GM18517 (cell line): ENCODE measurements at regions not wholly inside any gene's neighbourhood (a gene's known extent, or its start where the extent isn't known, plus 50 kb on each side); places are given as distances from the start of the nearest gene placed in this dataset.
A peak's percentile ranks its signal among the peaks of the same experiment; 100 is the strongest.

Experiments
- ATAC-seq: cut with Tn5 transposase; IDR thresholded peaks from one replicate; pipeline ENCODE4 v1.9.1; 2021; ENCODE audit warnings: mild to moderate bottlenecking, moderate library complexity; ENCODE audit not compliant: unreplicated experiment

DNA sequence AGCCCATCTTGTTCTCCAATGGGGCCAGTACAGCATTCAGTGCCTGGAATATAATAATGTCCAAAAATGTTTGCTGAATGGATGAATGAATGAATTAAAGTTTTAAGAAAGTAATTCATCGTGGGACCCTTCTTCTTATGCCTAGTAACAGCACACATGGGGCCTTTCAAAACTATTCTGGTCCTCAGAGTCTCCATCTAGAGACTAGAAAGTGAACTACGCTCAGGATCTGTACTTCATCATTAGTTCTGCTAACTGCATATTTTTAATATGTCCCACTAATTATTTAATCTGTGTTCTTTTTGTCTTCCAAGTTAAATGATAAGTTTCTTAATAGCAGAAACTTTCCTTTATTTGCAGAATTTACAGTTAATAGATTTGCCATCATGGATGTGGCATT, 172.5 kb downstream of the SMAD2 start:
- no peak for ATAC-seq

DNA sequence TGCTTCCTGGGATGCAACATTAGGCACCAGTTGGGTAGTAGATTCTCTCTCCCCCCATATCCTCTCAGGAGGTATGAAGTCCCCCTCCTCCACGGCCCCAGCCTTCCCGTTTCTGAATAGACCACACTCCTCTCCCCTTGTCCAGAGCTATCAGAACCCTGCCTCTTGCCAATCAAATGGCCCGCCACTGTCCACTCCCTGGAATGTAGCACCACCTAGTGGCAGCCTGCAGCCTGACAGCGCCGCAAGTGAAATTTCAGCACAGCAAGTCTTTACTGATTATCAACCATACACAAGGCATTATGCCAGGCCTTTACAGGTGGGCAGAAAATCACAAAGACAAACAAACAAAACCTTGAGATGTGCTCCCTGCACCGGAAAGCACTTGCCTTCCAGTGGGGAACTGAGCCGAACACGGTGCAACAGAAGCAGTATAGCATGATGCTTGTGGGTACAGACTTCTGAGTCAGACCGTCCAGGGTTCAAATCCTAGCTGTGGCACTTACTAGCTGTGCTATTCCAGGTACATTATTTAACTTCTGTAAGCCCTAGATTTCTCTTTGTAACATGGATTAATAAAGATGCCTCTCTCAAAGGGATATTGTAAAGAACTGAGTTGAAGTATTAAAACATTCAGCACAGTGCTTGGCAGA, 174.0 kb downstream of the SMAD2 start:
- peak; percentile 51 for ATAC-seq

DNA sequence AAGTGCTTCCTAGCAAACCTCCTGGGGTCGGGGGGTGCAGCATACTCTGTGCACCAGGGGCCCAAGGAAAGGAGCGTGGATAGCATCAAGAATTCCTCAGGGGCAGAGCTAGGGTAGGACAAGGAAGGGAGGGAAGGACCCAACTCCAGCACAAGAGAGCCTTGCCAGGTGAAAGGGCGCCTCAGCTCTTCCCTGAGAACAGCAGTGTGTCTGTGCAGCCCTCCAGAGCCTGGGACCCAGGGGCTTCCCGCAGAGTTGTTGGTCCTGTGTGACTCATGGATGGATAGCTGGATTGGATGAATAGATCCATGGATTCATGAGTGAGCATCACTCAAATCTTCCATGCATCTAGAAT, 175.4 kb downstream of the SMAD2 start:
- ATAC-seq = no peak

DNA sequence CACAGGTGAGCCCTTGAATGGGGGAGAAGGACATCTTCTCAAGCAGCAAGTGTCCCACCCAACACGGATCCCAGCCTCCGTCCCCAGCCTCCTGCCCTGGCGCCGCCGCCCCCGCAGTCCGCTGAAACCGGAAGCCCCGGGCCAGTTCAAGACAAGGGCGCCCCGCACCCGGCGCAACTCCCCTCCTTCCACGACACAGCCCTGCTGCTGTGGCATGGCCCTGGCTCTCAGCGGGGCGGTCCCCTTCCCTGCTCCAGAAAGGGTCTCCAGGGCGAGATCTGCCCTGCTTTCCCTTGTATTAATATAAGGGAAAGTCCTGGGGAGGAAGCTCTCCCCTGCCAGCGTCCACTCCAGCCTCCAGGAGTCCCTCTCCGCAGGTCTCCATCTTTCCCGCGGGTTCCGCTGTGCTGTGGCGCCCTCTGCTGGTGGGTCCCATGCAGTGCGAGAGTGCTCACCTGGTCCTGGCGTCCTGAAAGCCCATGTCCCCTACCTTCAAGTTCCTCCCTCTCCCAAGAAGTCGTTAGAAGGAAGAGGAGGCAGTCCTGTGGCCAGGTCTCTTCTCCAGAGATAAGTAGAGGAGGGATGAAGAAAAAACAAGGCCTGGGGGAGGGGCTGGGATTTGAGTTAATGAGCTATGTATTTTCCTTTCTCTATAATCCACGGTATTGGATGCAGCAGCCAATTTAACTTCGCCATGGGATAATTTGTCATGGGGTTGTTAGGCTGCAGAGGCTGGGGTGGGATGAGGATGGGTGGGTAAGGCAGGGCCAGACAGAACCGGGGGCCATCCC, 176.0 kb downstream of the SMAD2 start:
- no peak for ATAC-seq

DNA sequence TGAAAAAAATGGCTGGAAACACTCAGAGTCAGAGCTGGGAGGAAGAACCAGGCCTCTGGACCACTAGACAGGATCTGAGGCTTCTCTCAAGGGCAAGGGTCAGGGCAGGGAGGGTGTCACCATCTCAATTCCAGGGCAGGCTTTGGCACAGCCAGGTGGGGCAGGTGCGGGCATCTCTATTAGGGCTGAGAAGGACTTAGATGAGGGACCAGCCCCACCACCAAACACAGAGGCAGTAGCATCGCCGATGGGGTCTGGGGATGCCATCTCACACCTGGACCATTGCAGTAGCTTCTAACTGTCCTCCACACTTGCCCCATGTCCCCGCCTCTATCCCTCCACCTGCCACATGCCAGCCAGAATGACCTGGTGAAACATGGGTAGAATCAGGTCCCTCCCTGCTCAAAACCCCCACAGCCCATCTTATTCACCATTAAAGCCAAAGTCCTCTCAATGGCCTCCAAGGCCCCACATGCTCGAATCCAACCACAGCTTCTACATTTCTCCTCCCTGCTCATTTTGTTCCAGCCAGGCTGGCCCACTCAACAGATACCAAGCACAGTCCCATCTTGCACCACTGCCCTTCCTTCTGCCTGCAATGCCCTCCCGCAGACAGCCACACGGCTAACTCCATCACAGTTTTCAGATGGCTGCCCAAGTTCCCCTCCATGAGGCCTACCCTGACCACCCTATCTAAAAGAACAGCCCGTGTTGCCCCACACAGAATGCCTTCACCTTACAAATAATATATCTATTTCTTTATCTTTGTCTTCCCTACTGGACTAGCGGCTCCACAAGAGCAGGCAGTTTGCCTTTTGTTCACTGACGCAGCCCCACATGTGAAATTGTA, 177.4 kb downstream of the SMAD2 start:
- ATAC-seq = no peak

DNA sequence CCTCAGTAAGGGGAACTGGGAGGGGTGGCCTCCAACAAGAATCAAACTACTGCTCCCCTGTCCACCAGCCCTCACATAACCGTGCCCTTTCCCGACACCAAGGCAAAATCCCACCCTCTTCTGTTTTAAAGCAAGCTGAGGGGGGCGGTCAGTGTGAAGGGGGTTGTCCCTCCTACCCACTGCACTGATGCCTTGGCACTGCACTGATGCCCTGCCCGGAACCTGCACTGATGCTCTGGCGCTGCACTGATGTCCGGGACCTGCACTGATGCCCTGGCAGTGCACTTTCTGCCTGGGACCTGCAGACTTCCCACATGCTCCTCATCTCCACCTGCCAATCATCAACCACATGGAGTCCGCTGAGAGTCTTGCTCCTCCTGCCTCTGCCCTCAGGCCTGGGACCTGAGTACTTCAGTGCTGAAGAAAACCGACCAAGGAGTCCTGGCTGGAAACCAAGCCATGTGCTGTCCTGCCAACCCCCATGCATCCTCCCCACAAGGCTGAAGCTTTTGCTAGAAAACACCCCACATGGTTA, 179.5 kb downstream of the SMAD2 start:
- ATAC-seq = no peak

DNA sequence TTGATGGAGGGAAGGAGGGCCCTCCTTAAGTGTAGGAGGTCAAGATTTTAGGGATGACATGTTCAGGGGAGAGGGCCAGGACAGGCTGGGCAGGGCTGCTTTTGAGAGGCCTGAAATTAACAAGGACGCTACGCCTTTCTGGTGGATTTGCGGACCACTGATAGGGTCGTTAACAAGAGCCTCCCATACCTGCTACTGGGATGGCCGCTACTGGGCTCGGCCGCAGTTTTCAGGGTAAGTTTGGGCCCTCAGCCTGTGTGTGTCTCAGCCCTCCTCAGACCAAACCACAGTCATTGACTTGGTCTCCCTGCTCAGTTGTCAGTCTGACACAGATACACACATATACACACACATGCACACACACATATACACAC, 180.9 kb downstream of the SMAD2 start:
- ATAC-seq = no peak

DNA sequence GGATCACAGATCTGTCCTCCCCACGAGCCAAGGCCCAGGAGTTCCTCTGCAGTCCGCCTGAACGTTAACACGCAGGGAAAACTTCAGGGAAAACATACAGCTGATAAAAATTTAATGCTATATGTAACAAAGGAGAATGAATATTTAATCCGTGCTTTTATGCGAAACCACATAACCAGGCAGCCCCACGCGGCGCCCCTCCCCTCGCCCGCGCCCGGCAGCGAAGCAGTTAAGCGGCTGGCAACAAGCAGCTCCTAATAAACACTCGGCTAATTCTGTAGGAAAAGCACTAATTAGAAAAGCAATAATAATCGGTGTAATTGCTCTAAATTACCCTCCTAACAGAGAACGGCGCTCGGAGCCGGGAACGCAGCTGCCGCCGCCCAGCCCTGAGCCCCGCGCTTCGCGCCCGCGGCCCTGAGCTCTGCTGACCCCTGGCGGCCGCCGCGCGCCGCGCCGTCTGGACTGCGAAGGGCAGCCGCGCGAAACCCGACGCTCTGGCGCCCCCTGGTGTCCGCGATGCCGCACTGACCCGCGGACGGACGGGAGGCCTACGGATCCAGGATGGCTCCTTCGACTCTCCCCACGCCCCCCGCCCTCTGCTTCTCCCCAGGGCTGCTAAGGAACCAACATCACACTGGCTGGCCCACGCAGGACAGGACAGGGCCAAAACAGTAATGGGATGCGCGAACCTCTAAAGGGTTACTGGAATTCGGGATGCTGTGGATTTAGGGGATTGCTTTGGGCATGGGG, 181.4 kb downstream of the SMAD2 start:
- ATAC-seq = peak; percentile 54

DNA sequence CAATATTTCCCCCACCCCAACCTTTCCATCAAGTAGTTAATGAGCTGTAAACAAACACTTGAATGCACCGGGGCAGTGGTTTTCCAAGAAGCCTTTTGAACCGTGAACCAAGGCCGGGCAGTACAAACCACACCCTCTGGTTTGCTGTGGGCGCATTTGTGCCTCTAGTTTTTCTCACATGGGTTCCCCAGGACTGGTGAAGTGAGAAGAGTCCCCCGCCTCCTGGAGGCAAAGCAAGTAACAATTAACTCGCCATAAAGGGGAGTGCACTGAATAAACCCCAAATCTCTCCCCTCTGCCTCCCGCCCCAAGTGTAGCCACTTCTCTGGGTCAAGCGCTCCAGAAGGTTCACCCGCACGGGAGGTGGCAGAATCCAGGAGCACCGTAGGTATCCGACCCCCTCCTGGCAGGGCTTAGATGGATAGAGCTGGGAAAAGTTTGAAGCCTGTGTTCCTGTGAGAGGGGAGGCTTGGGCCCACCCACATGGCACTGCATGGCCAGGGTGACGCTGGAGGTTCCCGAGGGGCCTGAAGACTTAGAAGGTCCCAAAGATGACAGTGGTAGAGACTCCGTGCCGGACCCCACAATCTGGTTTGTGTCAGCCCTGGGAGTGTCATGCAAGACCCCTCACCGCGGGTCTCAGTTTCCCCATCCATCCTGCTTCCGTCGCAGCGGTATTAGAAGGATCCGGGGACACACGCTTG, 182.2 kb downstream of the SMAD2 start:
- ATAC-seq = no peak

DNA sequence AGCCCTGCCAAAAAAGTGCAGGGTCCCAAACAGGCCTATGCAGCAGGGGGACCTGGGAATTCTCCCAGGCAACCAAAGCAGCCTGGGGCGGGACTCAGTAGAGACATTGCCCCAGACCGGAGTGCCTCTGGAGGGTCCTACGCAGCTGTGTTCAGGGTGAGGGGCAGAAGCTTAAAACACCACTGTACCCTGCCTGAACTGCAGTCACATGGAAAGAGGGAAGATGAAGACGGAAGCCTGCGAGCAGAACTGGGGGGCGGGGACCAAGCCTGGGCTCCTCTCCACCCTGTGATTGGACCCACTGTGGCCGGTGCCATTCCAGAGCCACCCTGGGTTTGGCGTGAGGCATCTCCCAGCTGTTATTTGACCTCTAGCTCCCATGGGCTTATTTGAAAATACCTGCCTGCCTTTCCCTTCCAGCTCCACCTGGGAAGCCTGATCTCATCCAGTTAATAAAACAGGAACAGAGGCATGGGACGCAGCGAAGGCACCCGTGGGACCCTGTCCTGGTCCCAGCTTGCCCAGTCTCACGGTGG, 183.1 kb downstream of the SMAD2 start:
- no peak for ATAC-seq

DNA sequence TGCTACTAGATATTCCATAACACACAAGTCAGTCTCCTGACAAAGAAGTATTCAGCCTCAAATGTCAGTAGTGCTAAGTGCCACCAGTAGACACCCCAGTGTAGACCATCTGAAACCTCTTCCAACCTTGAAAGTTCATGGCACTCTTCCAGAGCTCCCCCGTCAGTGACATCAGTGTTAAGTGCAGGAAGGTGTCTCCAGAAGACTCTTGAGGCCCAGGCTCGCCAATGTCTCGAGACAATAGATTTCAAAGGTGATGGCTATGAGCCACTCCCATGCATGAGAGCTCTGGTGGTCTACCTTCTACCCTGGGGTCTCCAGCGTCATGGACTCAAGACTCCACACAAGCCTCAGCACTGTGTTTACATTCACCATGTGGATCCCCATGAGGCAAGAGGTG, 183.8 kb downstream of the SMAD2 start:
- ATAC-seq = no peak

DNA sequence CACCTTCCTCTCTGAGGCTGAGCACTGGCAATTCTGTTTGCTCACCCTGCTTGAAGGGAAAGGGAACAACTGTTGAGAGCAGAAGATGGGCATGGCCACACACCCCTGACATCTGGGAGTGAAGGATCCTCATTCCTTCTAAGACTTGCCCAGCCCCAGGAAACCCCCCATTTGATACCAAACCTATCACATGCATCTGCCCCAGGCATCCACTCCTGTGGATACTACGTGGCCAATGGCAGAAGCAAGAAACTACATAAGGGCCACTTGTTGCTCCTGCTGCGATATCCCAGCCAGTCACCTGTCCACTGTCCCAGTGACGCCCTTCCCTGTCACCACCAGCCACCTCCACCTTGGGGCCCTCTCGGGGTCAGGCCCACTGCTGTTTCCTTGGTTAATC, 185.2 kb downstream of the SMAD2 start:
- no peak for ATAC-seq

DNA sequence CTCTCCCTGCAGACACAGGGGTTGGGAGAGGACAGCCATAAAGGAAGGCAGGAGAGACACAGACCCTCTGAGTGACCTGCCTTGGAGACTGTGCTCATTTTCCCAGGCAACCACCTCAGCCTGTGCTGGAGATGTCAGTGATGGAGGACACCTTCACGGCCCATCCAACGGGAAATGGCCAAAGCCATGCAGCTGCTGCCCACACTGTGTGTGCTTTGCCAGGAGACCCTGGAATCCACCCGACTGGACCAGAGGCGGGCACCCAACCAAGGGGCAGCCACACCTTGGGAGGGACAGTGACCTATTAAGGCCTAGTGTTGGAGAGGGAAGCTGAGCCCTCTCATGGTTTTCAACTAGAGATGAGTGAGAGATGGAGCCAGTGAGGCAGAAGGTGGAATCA, 192.5 kb downstream of the SMAD2 start:
- no peak for ATAC-seq

DNA sequence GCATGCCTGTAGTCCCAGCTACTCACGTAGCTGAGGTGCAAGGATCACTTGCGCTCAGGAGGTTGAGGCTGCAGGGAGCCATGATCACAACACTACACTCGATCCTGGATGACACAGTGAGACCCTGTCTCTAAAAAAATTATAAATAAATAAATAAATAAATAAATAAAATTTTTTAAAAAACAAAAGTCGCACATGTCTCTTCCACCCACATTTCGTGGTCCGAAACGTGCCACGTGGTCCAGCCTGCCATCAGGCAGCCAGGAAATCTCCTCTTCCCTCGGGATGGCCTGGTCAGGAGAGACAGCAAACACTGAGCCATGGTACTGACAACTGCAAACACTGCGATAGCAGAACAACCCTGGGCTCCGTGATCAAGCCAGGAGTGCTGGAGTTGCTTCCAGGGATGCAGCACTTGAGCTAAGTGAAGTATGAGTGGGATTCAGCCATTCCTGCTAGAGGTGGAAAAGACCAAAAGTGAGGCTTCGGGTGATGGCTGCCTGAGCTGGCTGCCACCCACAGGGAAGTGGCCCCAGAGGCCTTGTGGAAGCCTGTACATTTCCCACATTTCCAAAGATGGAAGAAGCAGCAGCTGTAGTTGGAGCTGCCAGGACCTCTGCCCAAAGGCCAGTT, 193.1 kb downstream of the SMAD2 start:
- no peak for ATAC-seq

DNA sequence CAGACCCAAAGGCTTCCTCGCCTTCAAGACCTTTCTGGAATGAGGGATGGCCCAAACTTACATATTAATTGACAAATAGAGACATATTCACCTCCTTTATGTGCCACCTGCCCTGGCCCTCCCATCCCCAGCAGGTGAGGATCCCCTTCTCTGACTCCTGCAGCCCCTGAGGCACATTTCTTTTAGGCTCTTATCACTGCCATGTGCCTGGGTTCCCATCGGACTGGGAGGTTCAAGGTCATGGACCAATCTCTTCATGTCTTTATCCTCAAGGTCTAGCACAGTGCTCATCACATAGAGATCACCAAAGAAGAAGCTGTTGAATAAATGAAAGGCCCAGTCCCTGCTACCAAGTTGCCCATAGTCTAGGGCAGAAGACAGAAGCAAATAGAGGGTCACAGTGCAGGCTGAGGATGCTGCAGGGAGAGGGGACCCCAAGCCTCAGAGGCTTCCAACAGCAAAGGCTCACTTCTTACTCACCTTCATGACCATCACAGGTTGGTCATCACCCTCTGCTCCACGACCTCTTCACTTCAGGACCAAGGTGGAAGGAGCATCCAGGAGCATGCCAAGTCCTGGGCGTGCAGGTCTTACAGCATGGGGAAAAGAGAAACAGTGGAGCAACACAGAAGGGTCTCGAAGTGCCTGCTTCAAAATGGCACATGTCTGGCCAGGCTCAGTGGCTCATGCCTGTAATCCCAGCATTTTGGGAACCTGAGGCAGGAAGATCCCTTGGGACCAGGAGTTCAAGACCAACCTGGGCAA, 193.9 kb downstream of the SMAD2 start:
- ATAC-seq = no peak

DNA sequence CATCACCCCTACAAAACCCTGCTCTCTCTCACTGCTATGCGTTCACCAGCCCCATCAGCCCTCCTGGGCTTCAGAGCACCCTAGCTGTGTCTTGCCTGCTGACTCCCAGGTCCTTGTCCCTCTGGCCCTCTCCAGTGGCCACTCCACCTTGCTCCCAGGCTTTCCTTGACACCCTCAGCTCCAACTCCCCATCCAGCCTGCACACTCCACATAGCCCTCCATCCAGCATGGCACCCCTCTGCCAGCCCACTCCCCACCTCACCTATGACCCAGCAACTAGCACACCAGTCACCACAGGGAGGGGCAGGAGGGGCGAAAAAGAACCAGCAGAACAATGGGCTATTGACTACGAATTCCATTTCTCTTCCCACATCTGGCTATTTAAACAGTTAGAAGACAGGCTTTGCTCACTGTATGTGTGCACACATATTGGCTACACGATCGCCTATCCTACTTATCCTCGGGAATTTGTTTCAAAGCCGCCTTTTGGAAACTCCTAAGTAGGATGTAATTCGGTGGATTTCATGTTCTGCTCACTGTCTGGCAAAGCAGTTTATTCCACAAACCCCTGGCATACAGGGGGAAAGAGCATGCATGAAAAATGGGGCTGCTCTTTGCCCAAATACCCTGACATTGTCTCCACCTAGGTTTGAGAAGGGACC, 195.3 kb downstream of the SMAD2 start:
- ATAC-seq = no peak

DNA sequence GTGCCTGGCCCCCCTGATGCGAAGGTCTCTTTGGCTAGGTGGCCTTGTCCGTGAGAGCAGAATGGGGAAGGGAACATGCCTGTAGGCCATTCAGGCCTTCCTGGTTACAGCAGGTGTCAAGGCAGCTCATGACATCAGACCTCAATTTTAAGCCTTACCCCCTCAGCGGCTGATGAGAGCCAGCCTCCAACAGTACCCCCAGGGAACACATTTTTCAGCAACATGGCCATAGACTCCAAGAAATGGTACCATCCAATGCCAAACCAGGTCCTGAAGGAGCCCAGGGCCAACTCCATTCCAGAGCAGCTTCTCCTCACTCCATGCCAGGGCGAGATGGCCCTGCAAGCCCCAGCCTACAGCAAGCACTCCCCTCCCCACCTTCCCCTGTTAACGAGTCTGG, 199.2 kb downstream of the SMAD2 start:
- ATAC-seq = no peak

DNA sequence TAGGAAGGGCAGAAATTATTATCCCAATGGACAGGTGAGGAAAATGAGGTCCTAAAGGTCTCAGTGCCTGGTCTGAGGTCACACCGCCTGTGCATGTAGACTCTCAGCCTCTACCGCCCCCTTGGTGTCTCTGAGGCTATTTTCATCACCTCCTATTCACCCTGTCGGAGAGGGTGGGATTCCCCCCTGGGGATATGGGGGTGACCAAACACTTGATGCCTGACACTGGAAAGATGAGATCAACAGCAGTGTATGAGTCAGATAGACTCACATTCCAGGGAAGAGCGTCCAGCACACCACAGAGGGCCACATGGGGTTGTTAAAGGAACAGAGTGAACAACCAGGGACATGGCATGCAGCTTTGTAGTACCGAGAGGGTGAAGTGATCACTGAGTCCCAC, 199.7 kb downstream of the SMAD2 start:
- no peak for ATAC-seq
